Testis (tissue), 2 donors: ENCODE measurements at regions not wholly inside any gene's neighbourhood (a gene's known extent, or its start where the extent isn't known, plus 50 kb on each side); places are given as distances from the start of the nearest gene placed in this dataset.

Source experiments
- POLR2A ChIP-seq: fragments of 450-650 bp; IDR thresholded peaks from one replicate; pipeline ENCODE4 v1.6.1; 2017; ENCODE audit warnings: antibody characterized with exemption, mild to moderate bottlenecking, moderate library complexity
- TF ChIP-seq, protein P1 (sequence below), 3 experiments: fragments of 450-650 bp in 2 of 3; fragments of 200-600 bp in 1 of 3; sonication (generic) in 1 of 3; IDR thresholded peaks; one replicate each; pipeline ENCODE4 v1.5.1; 2016 to 2019; ENCODE audit warnings: antibody characterized with exemption in 3 of 3, mild to moderate bottlenecking in 2 of 3, moderate library complexity in 1 of 3

DNA sequence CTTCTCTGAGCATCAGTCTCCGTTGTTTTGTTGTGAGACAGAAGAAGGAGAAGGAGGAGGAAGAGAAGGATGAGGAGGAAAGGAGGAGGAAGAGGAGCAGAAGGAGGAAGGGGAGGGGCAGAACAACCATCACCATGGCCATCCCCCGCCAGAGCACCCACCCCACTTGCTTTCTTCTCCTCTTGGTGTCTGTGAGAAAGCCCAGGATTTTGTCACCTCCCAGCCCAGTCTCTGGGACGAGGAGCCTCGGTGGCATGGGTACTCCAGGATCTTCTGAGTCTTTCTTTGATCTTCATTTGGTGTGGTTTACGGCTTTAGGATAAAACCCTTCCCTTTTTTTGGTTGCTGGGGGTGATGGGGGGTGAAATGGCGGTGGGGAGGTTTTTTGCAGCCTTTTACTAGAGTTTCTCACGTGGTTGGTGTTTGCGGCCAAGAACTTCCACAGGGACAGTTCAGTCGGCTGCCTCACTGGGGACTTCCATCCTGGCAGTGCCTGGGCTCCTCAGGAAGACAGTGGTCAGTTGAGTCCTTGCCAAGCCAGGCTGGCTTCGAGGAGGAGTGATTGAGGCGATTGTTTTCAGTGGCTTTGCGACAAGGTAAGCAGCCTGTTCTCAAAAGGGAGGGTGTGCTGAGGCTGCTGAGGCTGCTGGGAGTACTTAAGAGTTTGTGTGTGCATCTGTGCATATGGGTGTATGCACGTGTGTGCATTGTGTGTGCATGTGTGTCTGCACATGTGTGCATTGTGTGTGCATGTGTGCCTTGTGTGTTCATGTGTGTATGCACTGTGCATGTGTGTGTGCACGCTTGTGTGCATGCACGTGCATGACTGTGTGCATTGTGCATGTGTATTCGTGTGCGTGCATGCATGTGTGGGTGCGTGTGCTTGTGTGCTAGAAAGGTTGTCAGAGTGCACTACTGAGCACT, 567.5 kb downstream of the TBC1D22A start:
- TF ChIP-seq, protein P1, sequence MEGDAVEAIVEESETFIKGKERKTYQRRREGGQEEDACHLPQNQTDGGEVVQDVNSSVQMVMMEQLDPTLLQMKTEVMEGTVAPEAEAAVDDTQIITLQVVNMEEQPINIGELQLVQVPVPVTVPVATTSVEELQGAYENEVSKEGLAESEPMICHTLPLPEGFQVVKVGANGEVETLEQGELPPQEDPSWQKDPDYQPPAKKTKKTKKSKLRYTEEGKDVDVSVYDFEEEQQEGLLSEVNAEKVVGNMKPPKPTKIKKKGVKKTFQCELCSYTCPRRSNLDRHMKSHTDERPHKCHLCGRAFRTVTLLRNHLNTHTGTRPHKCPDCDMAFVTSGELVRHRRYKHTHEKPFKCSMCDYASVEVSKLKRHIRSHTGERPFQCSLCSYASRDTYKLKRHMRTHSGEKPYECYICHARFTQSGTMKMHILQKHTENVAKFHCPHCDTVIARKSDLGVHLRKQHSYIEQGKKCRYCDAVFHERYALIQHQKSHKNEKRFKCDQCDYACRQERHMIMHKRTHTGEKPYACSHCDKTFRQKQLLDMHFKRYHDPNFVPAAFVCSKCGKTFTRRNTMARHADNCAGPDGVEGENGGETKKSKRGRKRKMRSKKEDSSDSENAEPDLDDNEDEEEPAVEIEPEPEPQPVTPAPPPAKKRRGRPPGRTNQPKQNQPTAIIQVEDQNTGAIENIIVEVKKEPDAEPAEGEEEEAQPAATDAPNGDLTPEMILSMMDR (IDR thresholded peaks at IDR 0.05), result no peak
- no peak for TF ChIP-seq POLR2A
